Middle frontal gyrus (tissue), 1 donor: ENCODE measurements at regions not wholly inside any gene's neighbourhood (a gene's known extent, or its start where the extent isn't known, plus 50 kb on each side); places are given as distances from the start of the nearest gene placed in this dataset.
"Not testable (repeated sequence)": the region's sequence is repeated elsewhere in the genome, so short reads cannot be mapped to it uniquely, and the experiment has no call there.

Source experiments
- DNase-seq: peaks from one replicate; pipeline ENCODE4 v3.0.0-alpha.2; 2015; ENCODE audit warnings: low spot score; ENCODE audit errors: extremely low spot score

- no peak for DNase-seq
Observed at GRCh38 chr1:37372302-37372701, 102.1 kb upstream of the ZC3H12A start.

DNA sequence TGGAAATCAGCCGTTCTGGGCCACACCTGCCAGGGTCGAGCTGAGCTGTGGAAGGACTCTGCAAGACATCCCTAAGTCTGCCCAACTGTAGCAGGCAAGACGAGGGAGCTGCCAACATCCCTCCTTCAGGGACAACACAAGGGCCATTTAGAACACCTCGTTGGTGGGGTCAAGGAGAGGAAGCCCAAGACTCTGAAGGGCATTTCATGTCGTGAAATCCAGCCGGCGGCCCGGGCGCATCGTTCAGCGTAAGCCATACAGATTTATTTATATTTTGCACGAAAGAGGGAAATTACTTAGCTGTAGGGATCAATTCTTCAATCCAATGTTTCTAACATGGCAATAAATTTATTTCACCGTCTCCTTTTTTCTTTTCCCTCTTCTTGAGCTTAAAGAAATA, 101.7 kb upstream of the ZC3H12A start:
- DNase-seq, result no peak

GRCh38 chr1:37373413-37373812, 101.0 kb upstream of the ZC3H12A start:
- DNase-seq, result no peak

DNA sequence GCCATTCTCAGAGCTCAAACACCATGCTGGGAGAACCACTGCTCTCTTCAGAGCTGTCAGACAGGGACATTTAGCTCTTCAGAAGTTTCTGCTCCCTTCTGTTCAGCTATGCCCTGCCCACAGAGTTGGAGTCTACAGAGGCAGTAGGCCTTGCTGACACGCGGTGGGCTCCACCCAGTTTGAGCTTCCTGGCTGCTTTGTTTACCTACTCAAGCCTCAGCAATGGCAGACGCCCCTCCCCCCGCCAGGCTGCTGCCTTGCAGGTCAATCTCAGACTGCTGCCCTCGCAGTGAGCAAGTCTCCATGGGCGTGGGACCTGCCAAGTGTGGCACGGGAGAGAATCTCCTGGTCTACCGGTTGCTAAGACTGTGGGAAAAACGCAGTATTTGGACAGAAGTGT, 93.8 kb upstream of the ZC3H12A start:
- DNase-seq, result not testable (repeated sequence)

- no peak for DNase-seq
Observed at GRCh38 chr1:37387854-37388253, 86.5 kb upstream of the ZC3H12A start.

DNA sequence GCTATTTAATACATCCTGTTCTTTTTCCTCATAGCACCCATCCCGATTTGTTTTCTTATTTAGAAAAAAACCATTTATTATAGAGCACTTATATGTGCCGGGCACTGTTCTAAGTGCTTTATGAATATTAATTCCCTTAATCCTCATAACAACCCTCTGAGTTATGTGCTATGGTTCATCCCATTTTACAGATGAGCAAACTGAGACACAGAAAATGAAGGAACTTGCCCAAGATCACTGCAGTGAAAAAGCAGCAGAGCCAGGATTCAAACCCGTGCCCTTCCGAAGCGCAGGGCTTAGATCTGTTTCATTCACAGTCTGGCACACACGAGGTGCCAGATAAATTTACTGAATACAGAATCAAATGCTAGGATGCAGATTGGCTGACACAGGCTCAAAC, 85.1 kb upstream of the ZC3H12A start:
- DNase-seq, result no peak

GRCh38 chr1:37391211-37392011, 83.0 kb upstream of the ZC3H12A start:
- no peak for DNase-seq

DNA sequence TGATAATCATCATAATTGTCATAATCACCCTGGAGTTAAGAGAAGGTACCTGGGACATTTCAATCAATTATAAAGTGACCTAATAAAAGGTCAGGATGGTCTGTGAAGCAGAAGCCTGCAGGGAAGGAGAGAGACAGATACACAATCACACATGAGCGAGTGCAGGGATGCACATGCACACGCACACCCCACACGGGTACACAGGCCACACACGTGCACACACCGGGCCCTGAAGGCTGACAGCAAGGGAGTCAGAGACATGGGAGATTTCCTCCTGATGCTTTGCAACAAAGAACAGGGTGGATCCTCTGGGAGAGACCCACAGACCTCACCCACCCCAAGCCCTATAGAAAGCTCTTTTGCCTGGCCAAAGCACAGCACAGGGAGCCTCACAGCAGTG, 82.3 kb upstream of the ZC3H12A start:
- no peak for DNase-seq

GRCh38 chr1:37393173-37394120, 80.9 kb upstream of the ZC3H12A start:
- no peak for DNase-seq

DNA sequence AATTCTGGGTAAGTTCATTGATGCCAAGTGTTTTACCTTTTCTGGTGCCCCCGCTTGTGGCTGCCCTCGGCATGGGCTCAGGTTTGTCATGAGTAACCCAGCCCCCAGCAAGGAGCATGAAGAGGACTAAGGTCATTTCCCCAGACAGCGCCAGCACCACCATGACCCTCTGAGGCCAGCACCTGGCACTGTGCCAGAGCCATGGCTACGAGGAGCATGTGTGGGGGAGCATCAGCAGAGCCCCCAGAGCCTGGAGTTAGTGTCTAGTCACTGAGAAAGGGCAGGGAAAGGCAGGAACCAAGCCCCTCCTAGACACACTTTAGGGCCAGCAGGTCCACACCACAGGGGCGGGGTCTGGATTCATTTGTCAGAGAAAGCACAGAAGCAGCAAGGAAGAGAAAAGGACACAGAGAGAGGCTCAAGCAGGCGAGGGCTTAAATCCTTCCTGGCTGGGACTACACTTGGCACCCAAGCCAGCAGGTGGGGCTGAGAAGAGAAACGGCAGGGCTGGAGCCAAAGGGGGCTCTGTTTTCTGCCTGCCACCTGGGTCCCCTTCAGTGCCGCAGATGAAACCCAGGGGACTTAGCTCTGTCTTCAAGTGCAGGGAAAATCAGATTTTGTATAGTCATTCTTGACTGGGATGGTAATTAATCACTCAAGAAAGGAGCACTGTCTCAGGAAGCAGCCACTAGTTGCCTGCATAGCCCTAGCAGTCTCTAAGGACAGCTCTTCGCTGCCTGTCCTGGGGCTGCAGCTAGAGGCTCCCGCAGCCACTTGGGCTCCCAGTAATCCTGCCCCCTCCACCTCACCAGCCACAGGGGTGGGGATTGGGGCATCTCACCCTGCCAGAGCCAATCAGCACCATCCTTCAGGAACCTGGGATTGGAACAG, 79.6 kb upstream of the ZC3H12A start:
- no peak for DNase-seq

- DNase-seq, result no peak
Observed at GRCh38 chr1:37398096-37398495, 76.3 kb upstream of the ZC3H12A start.

DNA sequence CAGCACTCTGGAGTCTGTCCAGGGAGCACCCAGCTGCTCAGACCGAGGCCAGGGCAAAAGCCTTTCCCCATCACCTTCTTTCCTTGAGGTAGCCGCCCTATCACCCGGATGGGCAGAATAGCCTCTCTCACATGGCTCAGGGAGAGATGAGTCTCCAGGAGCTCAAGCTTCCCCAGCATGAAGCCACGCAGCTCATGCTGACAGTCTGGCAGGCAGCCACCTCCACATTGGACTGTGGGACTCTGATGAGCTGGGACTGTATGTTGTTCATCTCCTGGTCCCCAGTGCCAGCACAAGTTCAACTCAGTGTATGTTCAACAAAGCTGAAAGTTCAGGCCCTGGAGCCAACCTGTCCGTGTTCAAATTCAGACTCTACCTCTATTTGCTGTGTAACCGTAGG, 75.2 kb upstream of the ZC3H12A start:
- no peak for DNase-seq

DNA sequence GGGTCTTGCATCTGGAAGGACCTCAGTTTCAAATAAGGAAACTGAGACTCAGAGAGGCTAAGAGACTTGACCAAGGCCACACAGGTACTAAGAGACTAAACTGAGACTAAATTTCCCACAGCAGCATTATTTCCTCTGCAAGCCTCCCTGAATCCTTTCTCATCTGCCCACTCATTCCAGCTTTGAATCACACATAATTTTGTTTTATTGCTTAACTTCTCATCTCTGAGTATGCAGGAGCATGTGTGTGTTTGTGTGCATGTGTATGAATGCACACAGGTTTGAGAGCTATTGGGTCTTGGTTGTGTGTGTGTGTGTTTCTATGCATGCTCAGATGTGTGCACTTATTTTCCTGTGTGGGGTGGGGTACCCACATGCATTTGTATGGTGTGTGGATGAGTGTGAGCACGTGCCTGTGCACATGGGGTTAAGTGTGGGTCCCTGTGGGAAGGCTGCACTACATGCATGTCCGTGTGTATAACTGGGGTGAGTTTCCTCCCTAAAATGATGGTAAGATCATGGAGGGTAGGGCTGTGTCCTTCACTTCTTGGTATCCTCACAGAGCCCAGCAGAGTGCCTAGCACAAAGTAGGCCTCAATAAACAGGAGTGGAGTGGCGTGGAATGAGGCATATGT, 74.4 kb upstream of the ZC3H12A start:
- no peak for DNase-seq

DNA sequence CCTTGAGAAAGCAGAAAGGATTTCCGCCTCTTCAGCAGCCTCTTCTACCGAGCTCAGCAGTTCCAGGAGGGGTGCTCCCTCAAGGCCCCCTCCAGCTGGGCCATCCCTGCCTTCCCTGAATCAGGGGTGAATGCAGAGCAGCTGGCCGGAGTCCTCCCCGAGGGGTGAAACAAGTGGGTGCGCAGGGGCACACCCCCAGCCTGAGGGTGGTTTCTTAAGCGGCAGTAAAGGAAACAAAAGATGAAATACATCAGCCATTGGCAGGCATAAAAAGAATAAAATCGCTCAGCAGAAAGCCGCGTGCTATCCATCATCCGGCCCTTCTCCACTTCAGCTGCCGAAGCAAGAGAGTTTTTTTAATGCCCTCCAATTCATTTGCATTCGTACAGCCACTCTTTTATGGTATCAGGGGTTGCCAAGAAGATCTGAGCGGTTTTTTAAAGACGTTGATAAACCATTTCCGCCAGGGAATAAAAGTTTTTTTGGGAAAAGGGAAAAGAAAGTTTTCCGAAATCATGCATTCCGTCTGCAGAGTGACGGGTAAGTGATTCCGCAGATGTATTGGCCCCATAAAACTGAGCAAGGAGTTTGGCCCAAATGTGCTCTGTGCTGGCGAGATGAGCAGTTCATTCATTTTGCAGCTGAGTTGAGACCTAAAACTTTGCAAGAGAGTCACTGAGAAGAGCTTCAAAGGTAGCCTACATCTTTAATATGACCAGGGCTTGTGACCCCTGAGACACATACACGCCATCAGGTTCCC, 73.7 kb upstream of the ZC3H12A start:
- no peak for DNase-seq

- no peak for DNase-seq
Observed at GRCh38 chr1:37403166-37403565, 71.2 kb upstream of the ZC3H12A start.

DNA sequence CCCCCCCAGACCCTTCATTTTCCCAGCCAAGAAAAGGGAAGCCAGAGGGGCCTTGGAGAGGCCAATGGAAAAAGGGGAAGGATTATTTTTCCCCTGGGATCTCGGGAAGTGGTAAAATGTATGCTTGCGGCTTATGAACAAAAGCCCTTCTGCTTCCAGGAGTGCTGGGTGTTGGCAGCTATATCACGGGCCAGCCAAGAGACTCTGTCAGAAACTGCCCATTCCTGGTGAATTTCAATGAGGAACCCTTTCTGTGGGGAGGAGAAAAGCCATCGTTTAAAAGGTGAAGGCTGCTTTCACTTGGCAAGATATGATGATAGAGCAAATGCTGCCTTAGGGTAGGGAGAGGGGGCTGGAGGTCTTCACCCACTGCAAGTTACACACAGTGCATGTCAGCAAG, 69.7 kb upstream of the ZC3H12A start:
- no peak for DNase-seq

DNA sequence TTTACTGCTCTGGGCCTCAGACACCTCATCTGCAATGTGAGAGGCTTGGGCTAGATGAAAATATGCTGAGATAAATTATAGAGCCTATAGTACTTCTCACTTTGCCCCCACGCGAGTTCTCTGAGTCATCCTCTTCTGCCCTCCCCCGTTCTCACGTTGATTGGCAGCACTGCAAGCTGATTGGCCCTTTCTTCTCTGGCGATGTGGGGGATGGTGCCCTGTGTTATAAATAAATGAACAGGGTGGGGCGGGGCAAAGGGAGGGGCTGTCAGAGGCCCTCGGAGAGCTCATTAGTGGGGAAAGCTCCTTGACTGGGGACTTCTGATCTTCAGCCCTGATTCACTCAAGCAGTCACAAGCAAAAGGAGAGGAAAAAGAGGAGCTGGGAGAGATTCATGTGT, 64.3 kb upstream of the ZC3H12A start:
- DNase-seq, result peak; percentile 50

- DNase-seq, result no peak
Observed at GRCh38 chr1:37410815-37411214, 63.6 kb upstream of the ZC3H12A start.

DNA sequence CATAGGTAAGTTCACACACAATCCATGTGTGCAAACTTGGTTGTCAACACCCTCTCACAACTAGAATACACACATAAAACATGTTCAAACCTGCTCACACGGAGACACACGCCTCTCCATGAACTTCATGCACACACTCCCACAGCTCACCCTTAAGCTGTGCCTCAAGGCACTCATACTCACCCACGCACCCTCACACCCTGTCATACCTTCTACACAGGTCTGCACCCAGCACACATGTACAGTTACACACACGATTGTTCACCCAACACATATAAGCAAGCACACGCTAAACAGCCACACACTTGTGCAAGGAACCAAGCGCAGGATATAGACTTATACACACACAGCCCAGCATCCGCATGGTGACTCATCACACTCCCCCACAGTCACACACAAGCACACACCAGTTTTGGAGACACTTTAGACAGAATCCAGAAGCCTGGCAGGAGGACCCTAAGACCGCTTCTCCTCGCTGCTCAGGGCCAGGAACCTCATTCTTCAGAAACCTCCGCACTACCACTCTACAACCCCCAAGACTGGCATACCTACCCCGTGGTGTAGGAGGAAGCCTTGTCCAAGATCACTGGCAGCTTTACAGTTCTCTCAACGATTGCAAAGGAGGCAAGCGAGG, 58.7 kb upstream of the ZC3H12A start:
- DNase-seq, result peak; percentile 4

DNA sequence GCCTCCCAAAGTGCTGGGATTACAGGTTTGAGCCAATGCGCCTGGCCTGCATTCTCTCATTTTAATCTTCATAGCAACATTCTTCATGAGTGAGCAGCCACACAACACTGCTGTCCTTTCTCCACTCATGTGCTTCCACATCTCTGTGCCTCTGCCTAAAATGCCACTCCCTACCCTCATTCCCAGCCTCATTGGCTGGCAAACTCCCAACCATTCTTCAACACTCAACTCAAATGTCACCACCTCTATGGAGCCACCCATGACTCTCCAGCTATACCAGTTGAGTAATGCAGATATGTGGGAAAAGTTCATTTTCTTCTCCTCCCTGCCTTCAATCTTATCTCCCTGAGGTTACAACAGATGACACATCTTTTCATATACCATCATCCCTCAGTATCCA, 53.9 kb upstream of the ZC3H12A start:
- DNase-seq, result no peak
